ENCODE measurements at regions not wholly inside any gene's neighbourhood (a gene's known extent, or its start where the extent isn't known, plus 50 kb on each side); places are given as distances from the start of the nearest gene placed in this dataset.

- no peak for TF ChIP-seq CTCF (IDR thresholded peaks at IDR 0.05)
- no peak for TF ChIP-seq EZH2 (IDR thresholded peaks at IDR 0.05; ENCODE audit: borderline replicate concordance, insufficient read depth, low read depth, low read length, poor library complexity, severe bottlenecking)
Measured at GRCh38 chr2:15076668-15077067, 444.2 kb downstream of the LRATD1 start.

Measured in B cell (primary cell).